ENCODE measurements at regions not wholly inside any gene's neighbourhood (a gene's known extent, or its start where the extent isn't known, plus 50 kb on each side); places are given as distances from the start of the nearest gene placed in this dataset.

- Histone ChIP-seq H3K36me3 (ENCODE audit: control insufficient read depth, insufficient read depth, low read length) (no peaks in the 10 kb centered on the region), H3K27me3 (ENCODE audit: control insufficient read depth, insufficient read depth, low read length) (no peaks in the 10 kb centered on the region), H3K4me3 (ENCODE audit: low read depth, low read length) (no peak overlapping the region)
- DNase-seq (ENCODE audit: low read depth) = no peak
- TF ChIP-seq CTCF (IDR thresholded peaks at IDR 0.05; ENCODE audit: insufficient read depth, low read length, poor library complexity, severe bottlenecking) = no peak
These were observed 215.9 kb downstream of the BARX2 start for GRCh38 chr11:129591527-129591926.

GRCh38 chr11:129592191-129592590 lies 216.5 kb downstream of the BARX2 start:
- no peaks in the 10 kb centered on the region for H3K27me3 ChIP-seq (ENCODE audit: control insufficient read depth, insufficient read depth, low read length)
- DNase-seq (ENCODE audit: low read depth) = no peak
- no peak overlapping the region for H3K4me3 ChIP-seq (ENCODE audit: low read depth, low read length)
- TF ChIP-seq CTCF (IDR thresholded peaks at IDR 0.05; ENCODE audit: insufficient read depth, low read length, poor library complexity, severe bottlenecking) = no peak
- no peaks in the 10 kb centered on the region for H3K36me3 ChIP-seq (ENCODE audit: control insufficient read depth, insufficient read depth, low read length)

GRCh38 chr11:129593098-129593497 lies 217.4 kb downstream of the BARX2 start:
- H3K36me3 ChIP-seq (ENCODE audit: control insufficient read depth, insufficient read depth, low read length) = no peaks in the 10 kb centered on the region
- no peak for TF ChIP-seq CTCF (IDR thresholded peaks at IDR 0.05; ENCODE audit: insufficient read depth, low read length, poor library complexity, severe bottlenecking)
- DNase-seq (ENCODE audit: low read depth) = no peak
- no peaks in the 10 kb centered on the region for H3K27me3 ChIP-seq (ENCODE audit: control insufficient read depth, insufficient read depth, low read length)
- H3K4me3 ChIP-seq (ENCODE audit: low read depth, low read length) = no peak overlapping the region

GRCh38 chr11:129595038-129595962 lies 219.7 kb downstream of the BARX2 start:
- Histone ChIP-seq H3K36me3 (ENCODE audit: control insufficient read depth, insufficient read depth, low read length) (no peaks in the 10 kb centered on the region), H3K27me3 (ENCODE audit: control insufficient read depth, insufficient read depth, low read length) (no peaks in the 10 kb centered on the region), H3K4me3 (ENCODE audit: low read depth, low read length) (no peak overlapping the region)
- DNase-seq (ENCODE audit: low read depth) = no peak
- no peak for TF ChIP-seq CTCF (IDR thresholded peaks at IDR 0.05; ENCODE audit: insufficient read depth, low read length, poor library complexity, severe bottlenecking)

- DNase-seq (ENCODE audit: low read depth) = no peak
- Histone ChIP-seq H3K4me3 (ENCODE audit: low read depth, low read length) (no peak overlapping the region), H3K36me3 (ENCODE audit: control insufficient read depth, insufficient read depth, low read length) (no peaks in the 10 kb centered on the region), H3K27me3 (ENCODE audit: control insufficient read depth, insufficient read depth, low read length) (no peaks in the 10 kb centered on the region)
- TF ChIP-seq CTCF (IDR thresholded peaks at IDR 0.05; ENCODE audit: insufficient read depth, low read length, poor library complexity, severe bottlenecking) = no peak
These were observed 219.3 kb upstream of the TMEM45B start for GRCh38 chr11:129596351-129596750.

- no peak for DNase-seq (ENCODE audit: low read depth)
- Histone ChIP-seq H3K36me3 (ENCODE audit: control insufficient read depth, insufficient read depth, low read length) (no peaks in the 10 kb centered on the region), H3K27me3 (ENCODE audit: control insufficient read depth, insufficient read depth, low read length) (no peaks in the 10 kb centered on the region), H3K4me3 (ENCODE audit: low read depth, low read length) (no peak overlapping the region)
- no peak for TF ChIP-seq CTCF (IDR thresholded peaks at IDR 0.05; ENCODE audit: insufficient read depth, low read length, poor library complexity, severe bottlenecking)
These were observed 217.3 kb upstream of the TMEM45B start for GRCh38 chr11:129598378-129598777.

Data from kidney epithelial cell (primary cell).